SK-N-SH treated with all-trans-retinoic acid at 6 μM for 48 hours (cell line): ENCODE measurements at regions not wholly inside any gene's neighbourhood (a gene's known extent, or its start where the extent isn't known, plus 50 kb on each side); places are given as distances from the start of the nearest gene placed in this dataset.

Experiments used
- ATAC-seq: fragments of 200-7000 bp; cut with Tn5 transposase; 3 replicates; pipeline ENCODE4 v1.9.1; 2020; ENCODE audit warnings: mild to moderate bottlenecking, moderate library complexity
- BACH2 ChIP-seq: fragments of 250-450 bp; sonication (Bioruptor Pico); IDR thresholded peaks from 2 replicates; pipeline ENCODE4 v1.9.0; 2021; ENCODE audit warnings: mild to moderate bottlenecking, borderline replicate concordance
- CSDC2 ChIP-seq: fragments of 250-450 bp; sonication (Bioruptor Pico); IDR thresholded peaks from 2 replicates; pipeline ENCODE4 v1.5.0; 2020; ENCODE audit warnings: mild to moderate bottlenecking, moderate library complexity
- ESRRG ChIP-seq: fragments of 250-450 bp; sonication (Bioruptor Pico); IDR thresholded peaks from 2 replicates; pipeline ENCODE4 v1.6.1; 2021; ENCODE audit warnings: mild to moderate bottlenecking
- GLIS3 ChIP-seq: fragments of 250-450 bp; sonication (Bioruptor Pico); IDR thresholded peaks from 2 replicates; pipeline ENCODE4 v1.5.0; 2020; ENCODE audit warnings: mild to moderate bottlenecking, moderate library complexity
- ISL1 ChIP-seq: fragments of 250-450 bp; sonication (Bioruptor Pico); IDR thresholded peaks from 2 replicates; pipeline ENCODE4 v2.1.2; 2022; ENCODE audit warnings: mild to moderate bottlenecking, moderate library complexity
- OSR1 ChIP-seq: fragments of 250-450 bp; sonication (Bioruptor Pico); IDR thresholded peaks from 2 replicates; pipeline ENCODE4 v1.8.0; 2022; ENCODE audit warnings: moderate library complexity, mild to moderate bottlenecking, inconsistent platforms
- POU6F1 ChIP-seq: fragments of 250-450 bp; sonication (Bioruptor Pico); IDR thresholded peaks from 2 replicates; pipeline ENCODE4 v1.8.0; 2021; ENCODE audit warnings: low read depth, mild to moderate bottlenecking, moderate library complexity, borderline replicate concordance
- PPARA ChIP-seq: fragments of 250-450 bp; sonication (Bioruptor Pico); IDR thresholded peaks from 2 replicates; pipeline ENCODE4 v1.5.0; 2020; ENCODE audit warnings: mild to moderate bottlenecking, borderline replicate concordance
- RARB ChIP-seq: fragments of 250-450 bp; sonication (Bioruptor Pico); IDR thresholded peaks from 2 replicates; pipeline ENCODE4 v1.8.0; 2021; ENCODE audit warnings: mild to moderate bottlenecking, moderate library complexity
- SNAI2 ChIP-seq: fragments of 250-450 bp; sonication (Bioruptor Pico); IDR thresholded peaks from 2 replicates; pipeline ENCODE4 v1.5.0; 2020; ENCODE audit warnings: mild to moderate bottlenecking, moderate library complexity
- TCF4 ChIP-seq: fragments of 250-450 bp; sonication (Bioruptor Pico); IDR thresholded peaks from 2 replicates; pipeline ENCODE4 v1.8.0; 2021; ENCODE audit warnings: mild to moderate bottlenecking, moderate library complexity, borderline replicate concordance
- TOX ChIP-seq: fragments of 250-450 bp; sonication (Bioruptor Pico); IDR thresholded peaks from 2 replicates; pipeline ENCODE4 v1.8.0; 2021; ENCODE audit warnings: mild to moderate bottlenecking, moderate library complexity, borderline replicate concordance
- ZFP30 ChIP-seq: fragments of 450-650 bp; formaldehyde crosslinking; IDR thresholded peaks from 2 replicates; pipeline ENCODE4 v1.5.0; 2022; ENCODE audit warnings: mild to moderate bottlenecking, moderate library complexity
- ZNF70 ChIP-seq: fragments of 450-650 bp; formaldehyde crosslinking; IDR thresholded peaks from 2 replicates; pipeline ENCODE4 v1.5.0; 2020; ENCODE audit warnings: mild to moderate bottlenecking, moderate library complexity
- ZNF8 ChIP-seq: fragments of 450-650 bp; formaldehyde crosslinking; IDR thresholded peaks from 2 replicates; pipeline ENCODE4 v1.5.0; 2020; ENCODE audit warnings: mild to moderate bottlenecking, moderate library complexity
- TF ChIP-seq, protein P1 (sequence below): fragments of 250-450 bp; sonication (Bioruptor Pico); IDR thresholded peaks from 2 replicates; pipeline ENCODE4 v1.5.0; 2020; ENCODE audit warnings: mild to moderate bottlenecking, moderate library complexity
- TF ChIP-seq, protein P2 (sequence below): fragments of 250-450 bp; sonication (Bioruptor Pico); IDR thresholded peaks from 2 replicates; pipeline ENCODE4 v1.5.1; 2021; ENCODE audit warnings: mild to moderate bottlenecking, moderate library complexity
- TF ChIP-seq, protein P3 (sequence below): fragments of 250-450 bp; sonication (Bioruptor Pico); IDR thresholded peaks from 2 replicates; pipeline ENCODE4 v1.8.0; 2020; ENCODE audit warnings: mild to moderate bottlenecking, moderate library complexity, borderline replicate concordance

DNA sequence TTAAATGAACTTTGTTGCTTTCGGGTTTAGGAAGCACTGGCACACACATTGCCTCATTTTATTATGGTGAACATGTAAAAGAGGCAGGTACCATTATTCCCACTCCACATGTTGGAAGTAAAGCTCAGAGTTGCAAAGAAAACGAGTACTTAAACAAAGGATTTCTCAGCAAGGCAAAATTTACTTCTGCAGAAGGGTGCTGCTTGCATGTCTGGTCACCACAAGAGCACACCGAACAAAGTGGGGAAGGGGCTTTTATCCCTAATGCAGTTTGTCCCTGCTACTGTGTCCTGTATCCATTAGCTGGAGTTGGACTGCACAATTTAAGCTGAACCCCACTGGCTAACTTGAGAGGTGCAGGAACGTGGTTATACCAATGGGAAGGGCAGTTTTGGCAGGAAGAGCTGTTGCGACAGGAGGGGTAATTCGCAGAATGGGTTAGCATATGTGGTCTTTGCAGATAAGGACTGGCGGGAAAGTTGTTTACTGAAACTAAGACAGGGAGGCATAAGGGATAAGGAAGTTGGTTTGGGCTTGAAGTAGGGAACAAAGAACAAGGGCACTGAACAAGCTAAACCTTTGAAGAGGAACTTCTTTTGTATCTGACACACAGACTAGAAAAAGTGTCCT, 545.5 kb downstream of the UQCRFS1 start (continued):
- TF ChIP-seq, protein P1, sequence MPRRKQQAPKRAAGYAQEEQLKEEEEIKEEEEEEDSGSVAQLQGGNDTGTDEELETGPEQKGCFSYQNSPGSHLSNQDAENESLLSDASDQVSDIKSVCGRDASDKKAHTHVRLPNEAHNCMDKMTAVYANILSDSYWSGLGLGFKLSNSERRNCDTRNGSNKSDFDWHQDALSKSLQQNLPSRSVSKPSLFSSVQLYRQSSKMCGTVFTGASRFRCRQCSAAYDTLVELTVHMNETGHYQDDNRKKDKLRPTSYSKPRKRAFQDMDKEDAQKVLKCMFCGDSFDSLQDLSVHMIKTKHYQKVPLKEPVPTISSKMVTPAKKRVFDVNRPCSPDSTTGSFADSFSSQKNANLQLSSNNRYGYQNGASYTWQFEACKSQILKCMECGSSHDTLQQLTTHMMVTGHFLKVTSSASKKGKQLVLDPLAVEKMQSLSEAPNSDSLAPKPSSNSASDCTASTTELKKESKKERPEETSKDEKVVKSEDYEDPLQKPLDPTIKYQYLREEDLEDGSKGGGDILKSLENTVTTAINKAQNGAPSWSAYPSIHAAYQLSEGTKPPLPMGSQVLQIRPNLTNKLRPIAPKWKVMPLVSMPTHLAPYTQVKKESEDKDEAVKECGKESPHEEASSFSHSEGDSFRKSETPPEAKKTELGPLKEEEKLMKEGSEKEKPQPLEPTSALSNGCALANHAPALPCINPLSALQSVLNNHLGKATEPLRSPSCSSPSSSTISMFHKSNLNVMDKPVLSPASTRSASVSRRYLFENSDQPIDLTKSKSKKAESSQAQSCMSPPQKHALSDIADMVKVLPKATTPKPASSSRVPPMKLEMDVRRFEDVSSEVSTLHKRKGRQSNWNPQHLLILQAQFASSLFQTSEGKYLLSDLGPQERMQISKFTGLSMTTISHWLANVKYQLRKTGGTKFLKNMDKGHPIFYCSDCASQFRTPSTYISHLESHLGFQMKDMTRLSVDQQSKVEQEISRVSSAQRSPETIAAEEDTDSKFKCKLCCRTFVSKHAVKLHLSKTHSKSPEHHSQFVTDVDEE (CRISPR knock-in tag) = no peak
- no peak for TF ChIP-seq OSR1 (CRISPR knock-in tag)
- TF ChIP-seq ZNF70 = no peak
- TF ChIP-seq, all 23 proteins: peak for 0

GRCh38 chr19:28665748-28666147, 547.2 kb downstream of the UQCRFS1 start:
- TF ChIP-seq RARB (CRISPR knock-in tag) = no peak
- no peak for TF ChIP-seq ZFP30 (CRISPR knock-in tag)
- no peak for TF ChIP-seq ISL1 (CRISPR knock-in tag)
- no peak for TF ChIP-seq POU6F1 (CRISPR knock-in tag)
- TF ChIP-seq CSDC2 (CRISPR knock-in tag) = no peak
- TF ChIP-seq, protein P2, sequence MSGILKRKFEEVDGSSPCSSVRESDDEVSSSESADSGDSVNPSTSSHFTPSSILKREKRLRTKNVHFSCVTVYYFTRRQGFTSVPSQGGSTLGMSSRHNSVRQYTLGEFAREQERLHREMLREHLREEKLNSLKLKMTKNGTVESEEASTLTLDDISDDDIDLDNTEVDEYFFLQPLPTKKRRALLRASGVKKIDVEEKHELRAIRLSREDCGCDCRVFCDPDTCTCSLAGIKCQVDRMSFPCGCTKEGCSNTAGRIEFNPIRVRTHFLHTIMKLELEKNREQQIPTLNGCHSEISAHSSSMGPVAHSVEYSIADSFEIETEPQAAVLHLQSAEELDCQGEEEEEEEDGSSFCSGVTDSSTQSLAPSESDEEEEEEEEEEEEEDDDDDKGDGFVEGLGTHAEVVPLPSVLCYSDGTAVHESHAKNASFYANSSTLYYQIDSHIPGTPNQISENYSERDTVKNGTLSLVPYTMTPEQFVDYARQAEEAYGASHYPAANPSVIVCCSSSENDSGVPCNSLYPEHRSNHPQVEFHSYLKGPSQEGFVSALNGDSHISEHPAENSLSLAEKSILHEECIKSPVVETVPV (CRISPR knock-in tag) = no peak
- TF ChIP-seq BACH2 = no peak
- no peak for TF ChIP-seq ESRRG (CRISPR knock-in tag)
- TF ChIP-seq TCF4 (CRISPR knock-in tag) = no peak
- TF ChIP-seq GLIS3 (CRISPR knock-in tag) = no peak
- no peak for TF ChIP-seq SNAI2 (CRISPR knock-in tag)
- TF ChIP-seq, protein P1 (CRISPR knock-in tag) = no peak
- TF ChIP-seq ZNF70 = no peak
- no peak for TF ChIP-seq ZNF8 (CRISPR knock-in tag)
- no peak for TF ChIP-seq PPARA
- TF ChIP-seq, protein P3, sequence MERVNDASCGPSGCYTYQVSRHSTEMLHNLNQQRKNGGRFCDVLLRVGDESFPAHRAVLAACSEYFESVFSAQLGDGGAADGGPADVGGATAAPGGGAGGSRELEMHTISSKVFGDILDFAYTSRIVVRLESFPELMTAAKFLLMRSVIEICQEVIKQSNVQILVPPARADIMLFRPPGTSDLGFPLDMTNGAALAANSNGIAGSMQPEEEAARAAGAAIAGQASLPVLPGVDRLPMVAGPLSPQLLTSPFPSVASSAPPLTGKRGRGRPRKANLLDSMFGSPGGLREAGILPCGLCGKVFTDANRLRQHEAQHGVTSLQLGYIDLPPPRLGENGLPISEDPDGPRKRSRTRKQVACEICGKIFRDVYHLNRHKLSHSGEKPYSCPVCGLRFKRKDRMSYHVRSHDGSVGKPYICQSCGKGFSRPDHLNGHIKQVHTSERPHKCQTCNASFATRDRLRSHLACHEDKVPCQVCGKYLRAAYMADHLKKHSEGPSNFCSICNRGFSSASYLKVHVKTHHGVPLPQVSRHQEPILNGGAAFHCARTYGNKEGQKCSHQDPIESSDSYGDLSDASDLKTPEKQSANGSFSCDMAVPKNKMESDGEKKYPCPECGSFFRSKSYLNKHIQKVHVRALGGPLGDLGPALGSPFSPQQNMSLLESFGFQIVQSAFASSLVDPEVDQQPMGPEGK (CRISPR knock-in tag) = no peak
- no peak for TF ChIP-seq OSR1 (CRISPR knock-in tag)
- TF ChIP-seq TOX = no peak
- ATAC-seq = no peak

- TF ChIP-seq, protein P3 (CRISPR knock-in tag) = no peak
- TF ChIP-seq, protein P2 (CRISPR knock-in tag) = no peak
- TF ChIP-seq PPARA (no peak), ZNF8 (CRISPR knock-in tag) (no peak), CSDC2 (CRISPR knock-in tag) (no peak), OSR1 (CRISPR knock-in tag) (no peak)
- ATAC-seq = no peak
Observed at GRCh38 chr19:28656644-28657043, 556.3 kb downstream of the UQCRFS1 start.
